Neural cell (in vitro differentiated cells): ENCODE measurements at regions not wholly inside any gene's neighbourhood (a gene's known extent, or its start where the extent isn't known, plus 50 kb on each side); places are given as distances from the start of the nearest gene placed in this dataset.

ENCODE experiments used
- CTCF ChIP-seq: fragments of 450-650 bp; IDR thresholded peaks from 2 replicates; pipeline ENCODE4 v1.5.1; 2014; ENCODE audit warnings: antibody characterized with exemption, mild to moderate bottlenecking, moderate library complexity; ENCODE audit not compliant: poor library complexity, severe bottlenecking
- EP300 ChIP-seq: fragments of 450-650 bp; conservative IDR thresholded peaks from 2 replicates; pipeline ENCODE4 v1.6.1; 2014; ENCODE audit warnings: antibody characterized with exemption, mild to moderate bottlenecking, moderate library complexity; ENCODE audit not compliant: poor library complexity, severe bottlenecking
- EZH2 ChIP-seq: fragments of 200-600, 300-800 bp; shearing (Covaris generic), sonication (generic); IDR thresholded peaks from 2 replicates; pipeline ENCODE4 v1.6.1; 2014; ENCODE audit warnings: antibody characterized with exemption, low read length, borderline replicate concordance, mild to moderate bottlenecking; ENCODE audit not compliant: insufficient read depth, poor library complexity, severe bottlenecking
- MXI1 ChIP-seq: fragments of 450-650 bp; conservative IDR thresholded peaks from 2 replicates; pipeline ENCODE4 v1.6.1; 2014; ENCODE audit warnings: antibody characterized with exemption, mild to moderate bottlenecking; ENCODE audit not compliant: poor library complexity, severe bottlenecking
- POLR2AphosphoS5 ChIP-seq: IDR thresholded peaks from 2 replicates; pipeline ENCODE4 v1.6.1; 2012
- RAD21 ChIP-seq: fragments of 450-650 bp; conservative IDR thresholded peaks from 2 replicates; pipeline ENCODE4 v1.6.1; 2014; ENCODE audit warnings: antibody characterized with exemption, mild to moderate bottlenecking, moderate library complexity
- REST ChIP-seq: IDR thresholded peaks from 2 replicates; pipeline ENCODE4 v1.6.1; 2012; ENCODE audit warnings: borderline replicate concordance
- SMC3 ChIP-seq: fragments of 450-650 bp; conservative IDR thresholded peaks from 2 replicates; pipeline ENCODE4 v1.6.1; 2014; ENCODE audit warnings: antibody characterized with exemption, mild to moderate bottlenecking, moderate library complexity; ENCODE audit not compliant: poor library complexity
- TAF1 ChIP-seq: IDR thresholded peaks from 2 replicates; pipeline ENCODE4 v1.6.1; 2012; ENCODE audit warnings: low read depth

DNA sequence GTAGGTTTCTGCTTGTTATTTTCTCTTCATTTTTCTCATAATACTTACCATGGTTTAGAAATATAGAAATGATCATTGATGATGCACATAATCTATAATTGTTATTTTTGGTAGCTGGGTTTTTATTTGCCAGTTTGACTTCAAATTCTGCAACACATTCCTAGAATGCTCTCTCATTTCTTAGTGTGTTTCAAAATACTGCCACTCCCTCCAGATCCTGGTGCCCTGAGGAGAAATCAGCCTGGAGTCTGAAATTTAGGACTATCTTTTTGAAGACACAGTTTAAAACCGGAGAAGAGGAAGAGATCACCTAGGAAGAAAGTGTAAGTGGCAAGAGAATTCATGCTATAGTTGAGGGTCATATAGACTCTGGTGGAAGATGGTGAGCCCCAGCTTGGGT lies 57.5 kb downstream of the TAF11L14 start:
- TF ChIP-seq POLR2AphosphoS5 (no peak), CTCF (no peak), EZH2 (no peak), EP300 (no peak), TAF1 (no peak), RAD21 (no peak), SMC3 (no peak), MXI1 (no peak), REST (no peak)
